Peyer's patch (tissue), 4 donors: ENCODE measurements at regions not wholly inside any gene's neighbourhood (a gene's known extent, or its start where the extent isn't known, plus 50 kb on each side); places are given as distances from the start of the nearest gene placed in this dataset.

Source experiments
- DNase-seq, 3 donors: peaks; one replicate each; pipeline ENCODE4 v3.0.0-alpha.2; 2017 to 2019
- H3K27ac ChIP-seq, 4 donors: fragments of 200-600 bp; sonication (generic); one replicate each; pipeline ENCODE4 v1.5.1; 2016 to 2019
- H3K27me3 ChIP-seq, 2 donors: fragments of 200-600 bp; sonication (generic); one replicate each; pipeline ENCODE4 v1.5.1; 2019
- H3K36me3 ChIP-seq, 3 donors: fragments of 200-600 bp; sonication (generic); one replicate each; pipeline ENCODE4 v1.5.1; 2016 to 2019
- H3K4me1 ChIP-seq, 4 donors: fragments of 200-600 bp; sonication (generic); one replicate each; pipeline ENCODE4 v1.5.1; 2016 to 2019
- H3K4me3 ChIP-seq, 4 donors: fragments of 200-600 bp; sonication (generic); 1 replicate in 3 of 4; 2 replicates in 1 of 4; pipeline ENCODE4 v1.5.1; 2016 to 2019; ENCODE audit warnings: mild to moderate bottlenecking in 1 of 4
- H3K9me3 ChIP-seq, 4 donors: fragments of 200-600 bp; sonication (generic); one replicate each; pipeline ENCODE4 v1.5.1; 2016 to 2019; ENCODE audit warnings: mild to moderate bottlenecking in 1 of 4
- CTCF ChIP-seq, 6 experiments: fragments of 450-650 bp in 4 of 6; fragments of 200-600 bp in 2 of 6; sonication (generic) in 1 of 6; IDR thresholded peaks; one replicate each; pipeline ENCODE4 v1.5.1; 2017 to 2019; ENCODE audit warnings: antibody characterized with exemption in 6 of 6, mild to moderate bottlenecking in 3 of 6, moderate library complexity in 1 of 6
- POLR2A ChIP-seq, 2 donors: fragments of 450-650 bp; IDR thresholded peaks; one replicate each; pipeline ENCODE4 v1.5.1; 2017; ENCODE audit warnings: antibody characterized with exemption in 2 of 2, mild to moderate bottlenecking in 2 of 2, moderate library complexity in 2 of 2

- H3K27me3 ChIP-seq: no peaks in the 10 kb centered on the region
- H3K4me1 ChIP-seq: no peaks in the 10 kb centered on the region
- no peak for TF ChIP-seq CTCF (IDR thresholded peaks at IDR 0.05)
- no peak overlapping the region for H3K27ac ChIP-seq
- no peaks in the 10 kb centered on the region for H3K36me3 ChIP-seq
- no peak overlapping the region for H3K4me3 ChIP-seq
- DNase-seq: no peak
- no peaks in the 10 kb centered on the region for H3K9me3 ChIP-seq
Measured at GRCh38 chr11:25537393-25537792, 794.5 kb upstream of the ANO3 start.

GRCh38 chr11:25547292-25547691, 784.6 kb upstream of the ANO3 start:
- DNase-seq: no peak
- Histone ChIP-seq H3K9me3 (no peaks in the 10 kb centered on the region), H3K4me1 (no peaks in the 10 kb centered on the region), H3K36me3 (no peaks in the 10 kb centered on the region), H3K27me3 (no peaks in the 10 kb centered on the region), H3K4me3 (no peak overlapping the region), H3K27ac (no peak overlapping the region)
- TF ChIP-seq POLR2A (IDR thresholded peaks at IDR 0.05) (no peak), CTCF (IDR thresholded peaks at IDR 0.05) (no peak)

GRCh38 chr11:25562417-25562816, 769.5 kb upstream of the ANO3 start:
- H3K36me3 ChIP-seq: no peaks in the 10 kb centered on the region
- H3K4me1 ChIP-seq: no peaks in the 10 kb centered on the region
- H3K4me3 ChIP-seq: no peak overlapping the region
- H3K9me3 ChIP-seq: no peaks in the 10 kb centered on the region
- H3K27me3 ChIP-seq: no peaks in the 10 kb centered on the region
- no peak for DNase-seq
- H3K27ac ChIP-seq: no peak overlapping the region
- TF ChIP-seq CTCF (IDR thresholded peaks at IDR 0.05) (no peak), POLR2A (IDR thresholded peaks at IDR 0.05) (no peak)

GRCh38 chr11:25565846-25566245, 766.1 kb upstream of the ANO3 start:
- H3K4me3 ChIP-seq: no peak overlapping the region
- TF ChIP-seq CTCF (IDR thresholded peaks at IDR 0.05) (no peak), POLR2A (IDR thresholded peaks at IDR 0.05) (no peak)
- no peak overlapping the region for H3K27ac ChIP-seq
- H3K9me3 ChIP-seq: no peaks in the 10 kb centered on the region
- DNase-seq: no peak
- H3K27me3 ChIP-seq: no peaks in the 10 kb centered on the region
- H3K36me3 ChIP-seq: no peaks in the 10 kb centered on the region
- H3K4me1 ChIP-seq: no peaks in the 10 kb centered on the region

- no peak for TF ChIP-seq CTCF (IDR thresholded peaks at IDR 0.05)
- no peak for TF ChIP-seq POLR2A (IDR thresholded peaks at IDR 0.05)
- Histone ChIP-seq H3K4me3 (no peak overlapping the region), H3K27ac (no peak overlapping the region), H3K9me3 (no peaks in the 10 kb centered on the region), H3K27me3 (no peaks in the 10 kb centered on the region), H3K36me3 (no peaks in the 10 kb centered on the region), H3K4me1 (no peaks in the 10 kb centered on the region)
- no peak for DNase-seq
Measured at GRCh38 chr11:25566298-25567200, 765.4 kb upstream of the ANO3 start.
